WTC11 (cell line): ENCODE measurements at regions not wholly inside any gene's neighbourhood (a gene's known extent, or its start where the extent isn't known, plus 50 kb on each side); places are given as distances from the start of the nearest gene placed in this dataset.

ENCODE experiments used
- ELF4 ChIP-seq: sonication (generic); formaldehyde crosslinking; IDR thresholded peaks from 2 replicates; pipeline ENCODE4 v1.8.1; 2022; ENCODE audit warnings: low read depth, mild to moderate bottlenecking, moderate library complexity, missing genetic modification reagents
- ESRRA ChIP-seq: sonication (generic); formaldehyde crosslinking; IDR thresholded peaks from 2 replicates; pipeline ENCODE4 v1.8.1; 2022; ENCODE audit warnings: mild to moderate bottlenecking, missing genetic modification reagents, borderline replicate concordance
- JUN ChIP-seq: sonication (generic); formaldehyde crosslinking; IDR thresholded peaks from 2 replicates; pipeline ENCODE4 v1.8.0; 2023; ENCODE audit warnings: mild to moderate bottlenecking, missing genetic modification reagents
- TEAD4 ChIP-seq: sonication (generic); formaldehyde crosslinking; IDR thresholded peaks from 2 replicates; pipeline ENCODE4 v1.8.0; 2022; ENCODE audit warnings: mild to moderate bottlenecking, missing genetic modification reagents
- TP53 ChIP-seq: sonication (generic); formaldehyde crosslinking; IDR thresholded peaks from 2 replicates; pipeline ENCODE4 v1.8.1; 2023; ENCODE audit warnings: mild to moderate bottlenecking, missing genetic modification reagents
- ZNF232 ChIP-seq: sonication (generic); formaldehyde crosslinking; IDR thresholded peaks from 2 replicates; pipeline ENCODE4 v1.8.0; 2022; ENCODE audit warnings: mild to moderate bottlenecking, missing genetic modification reagents
- ZNF396 ChIP-seq: fragments of 250-450 bp; sonication (Bioruptor Pico); IDR thresholded peaks from 2 replicates; pipeline ENCODE4 v1.8.0; 2021; ENCODE audit warnings: mild to moderate bottlenecking, moderate library complexity, borderline replicate concordance
- ZNF423 ChIP-seq: fragments of 250-450 bp; sonication (Bioruptor Pico); IDR thresholded peaks from 2 replicates; pipeline ENCODE4 v2.1.2; 2022; ENCODE audit warnings: mild to moderate bottlenecking, moderate library complexity
- TF ChIP-seq, protein P1 (sequence below): fragments of 200-600 bp; IDR thresholded peaks from 2 replicates; pipeline ENCODE4 v1.8.0; 2022; ENCODE audit warnings: antibody characterized with exemption
- TF ChIP-seq, protein P2 (sequence below): sonication (generic); formaldehyde crosslinking; IDR thresholded peaks from 2 replicates; pipeline ENCODE4 v1.8.1; 2023; ENCODE audit warnings: mild to moderate bottlenecking, missing genetic modification reagents, moderate library complexity
- TF ChIP-seq, protein P3 (sequence below): sonication (generic); formaldehyde crosslinking; IDR thresholded peaks from 2 replicates; pipeline ENCODE4 v1.8.1; 2023; ENCODE audit warnings: mild to moderate bottlenecking, moderate library complexity, missing genetic modification reagents
- TF ChIP-seq, protein P4 (sequence below): sonication (generic); formaldehyde crosslinking; IDR thresholded peaks from 2 replicates; pipeline ENCODE4 v1.8.1; 2022; ENCODE audit warnings: low read depth, missing genetic modification reagents, borderline replicate concordance
- TF ChIP-seq, protein P5 (sequence below): fragments of 250-450 bp; sonication (Bioruptor Pico); IDR thresholded peaks from 2 replicates; pipeline ENCODE4 v1.9.0; 2021; ENCODE audit warnings: moderate library complexity, mild to moderate bottlenecking, inconsistent platforms, borderline replicate concordance
- TF ChIP-seq, protein P6 (sequence below): sonication (generic); formaldehyde crosslinking; IDR thresholded peaks from 2 replicates; pipeline ENCODE4 v1.8.0; 2022; ENCODE audit warnings: mild to moderate bottlenecking, missing genetic modification reagents

DNA sequence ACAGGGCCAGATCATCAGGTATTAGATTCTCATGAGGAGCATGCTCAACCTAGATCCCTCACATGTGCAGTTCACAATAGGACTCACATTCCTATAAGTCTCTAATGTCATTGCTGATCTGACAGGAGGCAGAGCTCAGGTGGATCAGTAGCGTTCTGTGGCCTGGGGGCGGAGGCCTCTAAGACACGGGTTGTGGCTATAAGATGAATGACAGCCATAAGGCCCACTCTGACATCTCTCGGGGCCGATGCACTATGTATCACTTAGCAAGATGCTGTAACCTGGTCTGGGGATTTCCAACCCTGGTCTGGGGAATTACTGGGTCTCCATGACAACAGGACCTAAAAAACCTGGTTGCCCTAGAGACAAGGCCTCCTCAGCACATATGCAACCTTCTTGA, 932.7 kb downstream of the TBC1D22A start:
- TF ChIP-seq, protein P1, sequence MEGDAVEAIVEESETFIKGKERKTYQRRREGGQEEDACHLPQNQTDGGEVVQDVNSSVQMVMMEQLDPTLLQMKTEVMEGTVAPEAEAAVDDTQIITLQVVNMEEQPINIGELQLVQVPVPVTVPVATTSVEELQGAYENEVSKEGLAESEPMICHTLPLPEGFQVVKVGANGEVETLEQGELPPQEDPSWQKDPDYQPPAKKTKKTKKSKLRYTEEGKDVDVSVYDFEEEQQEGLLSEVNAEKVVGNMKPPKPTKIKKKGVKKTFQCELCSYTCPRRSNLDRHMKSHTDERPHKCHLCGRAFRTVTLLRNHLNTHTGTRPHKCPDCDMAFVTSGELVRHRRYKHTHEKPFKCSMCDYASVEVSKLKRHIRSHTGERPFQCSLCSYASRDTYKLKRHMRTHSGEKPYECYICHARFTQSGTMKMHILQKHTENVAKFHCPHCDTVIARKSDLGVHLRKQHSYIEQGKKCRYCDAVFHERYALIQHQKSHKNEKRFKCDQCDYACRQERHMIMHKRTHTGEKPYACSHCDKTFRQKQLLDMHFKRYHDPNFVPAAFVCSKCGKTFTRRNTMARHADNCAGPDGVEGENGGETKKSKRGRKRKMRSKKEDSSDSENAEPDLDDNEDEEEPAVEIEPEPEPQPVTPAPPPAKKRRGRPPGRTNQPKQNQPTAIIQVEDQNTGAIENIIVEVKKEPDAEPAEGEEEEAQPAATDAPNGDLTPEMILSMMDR = no peak
- TF ChIP-seq TEAD4 (CRISPR knock-in tag) (no peak), ZNF232 (CRISPR knock-in tag) (no peak), JUN (CRISPR knock-in tag) (no peak), TP53 (no peak), ZNF396 (CRISPR knock-in tag) (no peak), ELF4 (CRISPR knock-in tag) (no peak), ZNF423 (CRISPR knock-in tag) (no peak), ESRRA (CRISPR knock-in tag) (no peak)
- TF ChIP-seq, protein P2, sequence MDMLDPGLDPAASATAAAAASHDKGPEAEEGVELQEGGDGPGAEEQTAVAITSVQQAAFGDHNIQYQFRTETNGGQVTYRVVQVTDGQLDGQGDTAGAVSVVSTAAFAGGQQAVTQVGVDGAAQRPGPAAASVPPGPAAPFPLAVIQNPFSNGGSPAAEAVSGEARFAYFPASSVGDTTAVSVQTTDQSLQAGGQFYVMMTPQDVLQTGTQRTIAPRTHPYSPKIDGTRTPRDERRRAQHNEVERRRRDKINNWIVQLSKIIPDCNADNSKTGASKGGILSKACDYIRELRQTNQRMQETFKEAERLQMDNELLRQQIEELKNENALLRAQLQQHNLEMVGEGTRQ (CRISPR knock-in tag) = no peak
- TF ChIP-seq, protein P3, sequence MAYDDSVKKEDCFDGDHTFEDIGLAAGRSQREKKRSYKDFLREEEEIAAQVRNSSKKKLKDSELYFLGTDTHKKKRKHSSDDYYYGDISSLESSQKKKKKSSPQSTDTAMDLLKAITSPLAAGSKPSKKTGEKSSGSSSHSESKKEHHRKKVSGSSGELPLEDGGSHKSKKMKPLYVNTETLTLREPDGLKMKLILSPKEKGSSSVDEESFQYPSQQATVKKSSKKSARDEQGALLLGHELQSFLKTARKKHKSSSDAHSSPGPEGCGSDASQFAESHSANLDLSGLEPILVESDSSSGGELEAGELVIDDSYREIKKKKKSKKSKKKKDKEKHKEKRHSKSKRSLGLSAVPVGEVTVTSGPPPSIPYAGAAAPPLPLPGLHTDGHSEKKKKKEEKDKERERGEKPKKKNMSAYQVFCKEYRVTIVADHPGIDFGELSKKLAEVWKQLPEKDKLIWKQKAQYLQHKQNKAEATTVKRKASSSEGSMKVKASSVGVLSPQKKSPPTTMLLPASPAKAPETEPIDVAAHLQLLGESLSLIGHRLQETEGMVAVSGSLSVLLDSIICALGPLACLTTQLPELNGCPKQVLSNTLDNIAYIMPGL (CRISPR knock-in tag) = no peak
- TF ChIP-seq, protein P4, sequence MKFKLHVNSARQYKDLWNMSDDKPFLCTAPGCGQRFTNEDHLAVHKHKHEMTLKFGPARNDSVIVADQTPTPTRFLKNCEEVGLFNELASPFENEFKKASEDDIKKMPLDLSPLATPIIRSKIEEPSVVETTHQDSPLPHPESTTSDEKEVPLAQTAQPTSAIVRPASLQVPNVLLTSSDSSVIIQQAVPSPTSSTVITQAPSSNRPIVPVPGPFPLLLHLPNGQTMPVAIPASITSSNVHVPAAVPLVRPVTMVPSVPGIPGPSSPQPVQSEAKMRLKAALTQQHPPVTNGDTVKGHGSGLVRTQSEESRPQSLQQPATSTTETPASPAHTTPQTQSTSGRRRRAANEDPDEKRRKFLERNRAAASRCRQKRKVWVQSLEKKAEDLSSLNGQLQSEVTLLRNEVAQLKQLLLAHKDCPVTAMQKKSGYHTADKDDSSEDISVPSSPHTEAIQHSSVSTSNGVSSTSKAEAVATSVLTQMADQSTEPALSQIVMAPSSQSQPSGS (CRISPR knock-in tag) = no peak
- TF ChIP-seq, protein P5, sequence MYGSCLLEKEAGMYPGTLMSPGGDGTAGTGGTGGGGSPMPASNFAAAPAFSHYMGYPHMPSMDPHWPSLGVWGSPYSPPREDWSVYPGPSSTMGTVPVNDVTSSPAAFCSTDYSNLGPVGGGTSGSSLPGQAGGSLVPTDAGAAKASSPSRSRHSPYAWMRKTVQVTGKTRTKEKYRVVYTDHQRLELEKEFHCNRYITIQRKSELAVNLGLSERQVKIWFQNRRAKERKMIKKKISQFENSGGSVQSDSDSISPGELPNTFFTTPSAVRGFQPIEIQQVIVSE (CRISPR knock-in tag) = no peak
- TF ChIP-seq, protein P6, sequence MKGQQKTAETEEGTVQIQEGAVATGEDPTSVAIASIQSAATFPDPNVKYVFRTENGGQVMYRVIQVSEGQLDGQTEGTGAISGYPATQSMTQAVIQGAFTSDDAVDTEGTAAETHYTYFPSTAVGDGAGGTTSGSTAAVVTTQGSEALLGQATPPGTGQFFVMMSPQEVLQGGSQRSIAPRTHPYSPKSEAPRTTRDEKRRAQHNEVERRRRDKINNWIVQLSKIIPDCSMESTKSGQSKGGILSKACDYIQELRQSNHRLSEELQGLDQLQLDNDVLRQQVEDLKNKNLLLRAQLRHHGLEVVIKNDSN = no peak
